NCI-H2107 treated with DMSO at 0.1 percent for 48 hours (cell line): ENCODE measurements at regions not wholly inside any gene's neighbourhood (a gene's known extent, or its start where the extent isn't known, plus 50 kb on each side); places are given as distances from the start of the nearest gene placed in this dataset.

Source experiments
- DNase-seq: peaks from one replicate; lab custom pipeline; 2025; ENCODE audit not compliant: unreplicated experiment; lab: John Stamatoyannopoulos, UW

GRCh38 chr9:16304301-16304700 is 566.2 kb downstream of the BNC2 start:
- DNase-seq, result no peak

GRCh38 chr9:16306586-16306985 is 563.9 kb downstream of the BNC2 start:
- DNase-seq, result no peak

- DNase-seq, result no peak
These were observed 562.8 kb downstream of the BNC2 start for GRCh38 chr9:16307626-16308195.

- no peak for DNase-seq
These were observed 561.8 kb downstream of the BNC2 start for GRCh38 chr9:16308645-16309044.

GRCh38 chr9:16309082-16309468 is 561.4 kb downstream of the BNC2 start:
- no peak for DNase-seq

GRCh38 chr9:16309469-16310271 is 560.8 kb downstream of the BNC2 start:
- DNase-seq, result no peak

GRCh38 chr9:16310278-16311110 is 560.0 kb downstream of the BNC2 start:
- no peak for DNase-seq

- DNase-seq, result no peak
These were observed 558.4 kb downstream of the BNC2 start for GRCh38 chr9:16312116-16312515.

- DNase-seq, result no peak
These were observed 557.4 kb downstream of the BNC2 start for GRCh38 chr9:16312962-16313546.

- DNase-seq, result no peak
These were observed 556.0 kb downstream of the BNC2 start for GRCh38 chr9:16314476-16314875.

GRCh38 chr9:16315720-16316119 is 554.8 kb downstream of the BNC2 start:
- DNase-seq, result no peak

- no peak for DNase-seq
These were observed 554.0 kb downstream of the BNC2 start for GRCh38 chr9:16316456-16316855.

GRCh38 chr9:16316911-16317817 is 553.3 kb downstream of the BNC2 start:
- DNase-seq, result no peak

- no peak for DNase-seq
These were observed 551.9 kb downstream of the BNC2 start for GRCh38 chr9:16318516-16319060.

GRCh38 chr9:16319646-16320045 is 550.8 kb downstream of the BNC2 start:
- no peak for DNase-seq

GRCh38 chr9:16320338-16320902 is 550.0 kb downstream of the BNC2 start:
- DNase-seq, result no peak

GRCh38 chr9:16321461-16322119 is 548.9 kb downstream of the BNC2 start:
- DNase-seq, result no peak

- no peak for DNase-seq
These were observed 547.6 kb downstream of the BNC2 start for GRCh38 chr9:16322849-16323248.

GRCh38 chr9:16325966-16326365 is 544.5 kb downstream of the BNC2 start:
- no peak for DNase-seq
